Endodermal cell (in vitro differentiated cells): ENCODE measurements at regions not wholly inside any gene's neighbourhood (a gene's known extent, or its start where the extent isn't known, plus 50 kb on each side); places are given as distances from the start of the nearest gene placed in this dataset.

Experiments
- DNase-seq: peaks from one replicate; pipeline ENCODE4 v3.0.0-alpha.2; 2017
- H3K27ac ChIP-seq: 2 replicates; pipeline ENCODE4 v1.5.1; 2013; ENCODE audit warnings: mild to moderate bottlenecking, low read depth, low read length, moderate library complexity
- H3K27me3 ChIP-seq: 2 replicates; pipeline ENCODE4 v1.6.1; 2013; ENCODE audit warnings: mild to moderate bottlenecking, low read length, moderate library complexity; ENCODE audit not compliant: insufficient read depth, control insufficient read depth, poor library complexity, severe bottlenecking
- H3K36me3 ChIP-seq: 2 replicates; pipeline ENCODE4 v1.7.0; 2013; ENCODE audit warnings: mild to moderate bottlenecking, low read length, moderate library complexity; ENCODE audit not compliant: control insufficient read depth, insufficient read depth
- H3K4me1 ChIP-seq: one replicate; pipeline ENCODE4 v1.7.0; 2013; ENCODE audit warnings: low read length; ENCODE audit not compliant: control insufficient read depth, insufficient read depth
- H3K4me3 ChIP-seq: 2 replicates; pipeline ENCODE4 v1.5.1; 2013; ENCODE audit warnings: mild to moderate bottlenecking, low read length, moderate library complexity
- H3K9ac ChIP-seq: 2 replicates; pipeline ENCODE4 v1.6.1; 2013; ENCODE audit warnings: mild to moderate bottlenecking, low read length, moderate library complexity; ENCODE audit not compliant: poor library complexity, severe bottlenecking; ENCODE audit errors: extremely low read depth
- H3K9me3 ChIP-seq: 2 replicates; pipeline ENCODE4 v1.6.1; 2013; ENCODE audit warnings: mild to moderate bottlenecking, low read length, moderate library complexity; ENCODE audit not compliant: control insufficient read depth
- H3K27ac Mint-ChIP-seq: 2 replicates; pipeline ENCODE4 v1.8.0; 2020; ENCODE audit warnings: mixed read lengths
- H3K27me3 Mint-ChIP-seq: 2 replicates; pipeline ENCODE4 v1.8.0; 2021; ENCODE audit warnings: mild to moderate bottlenecking, mixed read lengths; ENCODE audit not compliant: insufficient read depth
- H3K36me3 Mint-ChIP-seq: 2 replicates; pipeline ENCODE4 v1.8.0; 2020; ENCODE audit warnings: low read depth, mixed read lengths
- H3K4me1 Mint-ChIP-seq: 2 replicates; pipeline ENCODE4 v1.8.0; 2020; ENCODE audit warnings: mixed read lengths
- H3K4me3 Mint-ChIP-seq: 2 replicates; pipeline ENCODE4 v1.8.0; 2020; ENCODE audit warnings: mild to moderate bottlenecking, moderate library complexity, mixed read lengths
- H3K9me3 Mint-ChIP-seq: 2 replicates; pipeline ENCODE4 v1.8.0; 2020; ENCODE audit warnings: mild to moderate bottlenecking, mixed read lengths
- CTCF ChIP-seq: fragments of 200-600 bp; sonication (generic); conservative IDR thresholded peaks from 2 replicates; pipeline ENCODE4 v1.5.0; 2021; ENCODE audit warnings: antibody characterized with exemption, mild to moderate bottlenecking
- WGBS, 2 experiments: methylation state at CpG; one replicate each; pipeline versions ENCODE4 v1.1.5 to v1.1.7; 2013; ENCODE audit warnings: missing lambda C conversion rate in 2 of 2, mixed read lengths in 1 of 2; ENCODE audit not compliant: insufficient coverage in 1 of 2, insufficient read length in 1 of 2; 5-methylcytosine and 5-hydroxymethylcytosine counted together

- Histone ChIP-seq H3K27me3 (no peaks in the 10 kb centered on the region), H3K9me3 (no peaks in the 10 kb centered on the region), H3K9ac (no peak overlapping the region), H3K27ac (no peak overlapping the region), H3K4me3 (no peak overlapping the region), H3K36me3 (no peaks in the 10 kb centered on the region), H3K4me1 (no peaks in the 10 kb centered on the region)
- Mint-ChIP-seq H3K27me3 (no peaks in the 10 kb centered on the region), H3K4me3 (no peak overlapping the region), H3K27ac (no peak overlapping the region), H3K4me1 (no peaks in the 10 kb centered on the region), H3K36me3 (no peaks in the 10 kb centered on the region), H3K9me3 (no peaks in the 10 kb centered on the region)
- no peak for DNase-seq
- TF ChIP-seq CTCF = no peak
- 93 to 94% methylated on average over 2 to 5 of the region's 5 CpGs for WGBS, 2 experiments
Observed at GRCh38 chr14:85319101-85319500, 210.8 kb upstream of the FLRT2 start.

GRCh38 chr14:85319998-85320630, 209.8 kb upstream of the FLRT2 start:
- no peak for TF ChIP-seq CTCF
- Histone ChIP-seq H3K27me3 (no peaks in the 10 kb centered on the region), H3K9me3 (no peaks in the 10 kb centered on the region), H3K36me3 (no peaks in the 10 kb centered on the region), H3K9ac (no peak overlapping the region), H3K27ac (no peak overlapping the region), H3K4me3 (no peak overlapping the region), H3K4me1 (no peaks in the 10 kb centered on the region)
- 84 to 85% methylated on average over 4 to 6 of the region's 6 CpGs for WGBS, 2 experiments
- Mint-ChIP-seq H3K27me3 (no peaks in the 10 kb centered on the region), H3K9me3 (no peaks in the 10 kb centered on the region), H3K4me3 (no peak overlapping the region), H3K36me3 (no peaks in the 10 kb centered on the region), H3K27ac (no peak overlapping the region), H3K4me1 (no peaks in the 10 kb centered on the region)
- no peak for DNase-seq

GRCh38 chr14:85325134-85326017, 204.6 kb upstream of the FLRT2 start:
- H3K4me3 Mint-ChIP-seq = no peak overlapping the region
- Histone ChIP-seq H3K4me1 (no peaks in the 10 kb centered on the region), H3K27ac (no peak overlapping the region), H3K27me3 (no peaks in the 10 kb centered on the region), H3K9me3 (no peaks in the 10 kb centered on the region), H3K36me3 (no peaks in the 10 kb centered on the region), H3K4me3 (no peak overlapping the region), H3K9ac (no peak overlapping the region)
- H3K27ac Mint-ChIP-seq = no peak overlapping the region
- WGBS, 2 experiments = 89 to 93% methylated on average over 3 of the region's 3 CpGs
- no peaks in the 10 kb centered on the region for H3K9me3 Mint-ChIP-seq
- peaks cover 5% of the 10 kb centered on the region for H3K4me1 Mint-ChIP-seq
- H3K36me3 Mint-ChIP-seq = no peaks in the 10 kb centered on the region
- TF ChIP-seq CTCF = no peak
- H3K27me3 Mint-ChIP-seq = no peaks in the 10 kb centered on the region
- no peak for DNase-seq
